ENCODE measurements at regions not wholly inside any gene's neighbourhood (a gene's known extent, or its start where the extent isn't known, plus 50 kb on each side); places are given as distances from the start of the nearest gene placed in this dataset.

DNA sequence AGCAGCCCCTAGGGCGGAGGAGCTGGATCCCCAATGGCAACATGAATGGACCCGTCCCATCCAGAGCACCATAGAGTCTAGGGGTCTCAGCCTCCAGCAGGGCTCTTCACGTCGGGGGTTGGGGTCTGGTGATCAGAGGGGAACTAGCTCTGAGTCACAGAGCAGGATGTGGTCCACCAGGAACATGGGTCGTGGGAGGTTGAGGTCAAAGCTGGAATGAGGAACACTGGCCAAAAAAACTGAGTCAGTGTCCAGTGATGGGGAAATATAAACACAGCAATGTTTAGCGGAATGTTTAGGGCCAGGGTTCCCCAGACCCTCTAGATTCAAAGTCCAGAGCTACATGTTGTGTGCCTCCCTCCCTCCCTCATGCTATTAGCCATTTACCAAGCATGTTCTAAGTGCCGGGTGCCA is 79.1 kb upstream of the C16orf82 start:
- no peak for TF ChIP-seq EZH2phosphoT487 (IDR thresholded peaks at IDR 0.05; ENCODE audit: insufficient read depth, low read depth)
- TF ChIP-seq EZH2 (IDR thresholded peaks at IDR 0.05; ENCODE audit: insufficient read depth, poor library complexity, severe bottlenecking), result no peak
